ENCODE measurements at regions not wholly inside any gene's neighbourhood (a gene's known extent, or its start where the extent isn't known, plus 50 kb on each side); places are given as distances from the start of the nearest gene placed in this dataset.

- Histone ChIP-seq H4K20me1 (replicated peaks; ENCODE audit: control insufficient read depth, insufficient read depth, low read length) (no peaks in the 10 kb centered on the region), H3K9ac (ENCODE audit: insufficient read depth in 1 of 2, low read depth in 2 of 2, low read length in 2 of 2) (no peak overlapping the region)
- 88% methylated on average over 1 of the region's 1 CpG for WGBS (ENCODE audit: insufficient coverage, low coverage, missing lambda C conversion rate)
Observed at GRCh38 chr7:53776323-53776722, 740.9 kb downstream of the POM121L12 start.

GRCh38 chr7:53789741-53790140 is 752.4 kb upstream of the VSTM2A start:
- H2AFZ ChIP-seq (ENCODE audit: low read depth, low read length): no peak overlapping the region
- no peaks in the 10 kb centered on the region for H3K4me1 ChIP-seq (replicated peaks in 1 of 2; ENCODE audit: control insufficient read depth in 2 of 2, insufficient read depth in 2 of 2, low read length in 2 of 2)
- TF ChIP-seq ZNF316 (IDR thresholded peaks at IDR 0.05) (peak; percentile 79), THAP12 (CRISPR knock-in tag; IDR thresholded peaks at IDR 0.05) (no peak), CCAR2 (IDR thresholded peaks at IDR 0.05; ENCODE audit: low read depth, low read length) (no peak), C11orf30 (IDR thresholded peaks at IDR 0.05; ENCODE audit: low read depth) (peak; percentile 53; the same call in 1 of the 2 replicates)
- H3K9ac ChIP-seq (ENCODE audit: insufficient read depth in 1 of 2, low read depth in 2 of 2, low read length in 2 of 2): no peak overlapping the region
- H4K20me1 ChIP-seq (replicated peaks; ENCODE audit: control insufficient read depth, insufficient read depth, low read length): 0 out of 2 replicates have a peak, but pooled peaks cover 5% of the 10 kb centered on the region
- ChIA-PET CTCF (ENCODE audit: low intra/inter-chr PET ratio) (no interaction called here), POLR2A (no interaction called here)
- H3K9me1 ChIP-seq (ENCODE audit: control insufficient read depth, insufficient read depth, low read length): no peaks in the 10 kb centered on the region
- H3K27ac ChIP-seq (ENCODE audit: extremely low read depth, low read depth, low read length): no peak overlapping the region
- H3K27me3 ChIP-seq (ENCODE audit: control insufficient read depth in 2 of 2, insufficient read depth in 2 of 2, low read length in 2 of 2): no peaks in the 10 kb centered on the region
- no peaks in the 10 kb centered on the region for H3K36me3 ChIP-seq (ENCODE audit: control insufficient read depth, insufficient read depth, low read length)
- no peak overlapping the region for H3K4me2 ChIP-seq (ENCODE audit: insufficient read depth, low read length)
- no peak for FAIRE-seq
- no peak for ATAC-seq
- in situ Hi-C loops (cut with MboI): no loop called here
- peaks cover 3% of the 10 kb centered on the region; the same call in 1 of the 3 replicates for H3K79me2 ChIP-seq (ENCODE audit: control insufficient read depth, insufficient read depth, low read length)
- DNase-seq (ENCODE audit: extremely low read depth in 1 of 4, low spot score in 3 of 4): no peak
- 59% methylated on average over 2 of the region's 2 CpGs for WGBS (ENCODE audit: insufficient coverage, low coverage, missing lambda C conversion rate)
- no peaks in the 10 kb centered on the region for H3K9me3 ChIP-seq (replicated peaks; ENCODE audit: control insufficient read depth, insufficient read depth, low read depth, low read length)
- no peak overlapping the region for H3K4me3 ChIP-seq
- intact Hi-C loops (cut with micrococcal nuclease): no loop called here
- BruUV-seq (replicated peaks): no TSS peak

More at GRCh38 chr7:53776323-53776722, 740.9 kb downstream of the POM121L12 start:
- no peak overlapping the region for H3K4me3 ChIP-seq
- H3K79me2 ChIP-seq (ENCODE audit: control insufficient read depth, insufficient read depth, low read length): no peaks in the 10 kb centered on the region
- DNase-seq (ENCODE audit: extremely low read depth in 1 of 4, low spot score in 3 of 4) (no peak), ATAC-seq (no peak), FAIRE-seq (no peak)
- no peaks in the 10 kb centered on the region for H3K9me3 ChIP-seq (replicated peaks; ENCODE audit: control insufficient read depth, insufficient read depth, low read depth, low read length)
- no peaks in the 10 kb centered on the region for H3K27me3 ChIP-seq (ENCODE audit: control insufficient read depth in 2 of 2, insufficient read depth in 2 of 2, low read length in 2 of 2)
- TF ChIP-seq C11orf30 (IDR thresholded peaks at IDR 0.05; ENCODE audit: low read depth) (no peak), ZSCAN29 (IDR thresholded peaks at IDR 0.05) (no peak), E2F5 (CRISPR knock-in tag; IDR thresholded peaks at IDR 0.05) (no peak)
- peaks cover 49% of the 10 kb centered on the region for H3K36me3 ChIP-seq (ENCODE audit: control insufficient read depth, insufficient read depth, low read length)
- in situ Hi-C loops (cut with MboI) (no loop called here), intact Hi-C loops (cut with micrococcal nuclease) (no loop called here)
- H3K4me1 ChIP-seq (replicated peaks in 1 of 2; ENCODE audit: control insufficient read depth in 2 of 2, insufficient read depth in 2 of 2, low read length in 2 of 2): no peaks in the 10 kb centered on the region
- no TSS peak for BruUV-seq (replicated peaks)
- no peak overlapping the region for H3K4me2 ChIP-seq (ENCODE audit: insufficient read depth, low read length)
- H3K27ac ChIP-seq (ENCODE audit: extremely low read depth, low read depth, low read length): no peak overlapping the region
- CTCF ChIA-PET (ENCODE audit: low intra/inter-chr PET ratio): no interaction called here
- no peaks in the 10 kb centered on the region for H3K9me1 ChIP-seq (ENCODE audit: control insufficient read depth, insufficient read depth, low read length)
- no peak overlapping the region for H2AFZ ChIP-seq (ENCODE audit: low read depth, low read length)
- POLR2A ChIA-PET: no interaction called here
